ENCODE measurements at regions not wholly inside any gene's neighbourhood (a gene's known extent, or its start where the extent isn't known, plus 50 kb on each side); places are given as distances from the start of the nearest gene placed in this dataset.

DNA sequence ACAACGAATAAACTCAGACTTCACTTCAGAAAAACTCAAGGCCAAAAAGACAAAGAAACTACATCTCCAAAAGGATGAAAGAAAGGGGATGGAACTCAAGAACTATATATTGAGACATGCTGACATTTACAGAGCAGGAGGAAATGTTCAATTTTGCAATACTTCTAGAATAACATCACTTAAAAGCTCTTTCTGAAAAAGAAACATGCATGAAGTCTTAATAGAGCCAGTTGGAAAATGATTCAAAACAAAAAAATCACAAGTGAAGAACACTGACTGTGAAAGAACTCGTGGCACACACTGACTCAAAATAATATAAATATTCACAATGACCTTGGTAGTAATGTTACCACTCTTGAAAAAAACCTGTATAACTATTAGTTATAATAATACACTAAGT lies 267.8 kb upstream of the NREP start:
- no peak for DNase-seq (ENCODE audit: low read depth in 1 of 2, low spot score in 1 of 2)
- TF ChIP-seq POLR2AphosphoS5 (IDR thresholded peaks at IDR 0.05; ENCODE audit: low read depth) (no peak), SPI1 (IDR thresholded peaks at IDR 0.05; ENCODE audit: borderline replicate concordance, low read depth) (no peak), GABPA (IDR thresholded peaks at IDR 0.05; ENCODE audit: low read depth) (no peak)
- TF ChIP-seq, protein P1, sequence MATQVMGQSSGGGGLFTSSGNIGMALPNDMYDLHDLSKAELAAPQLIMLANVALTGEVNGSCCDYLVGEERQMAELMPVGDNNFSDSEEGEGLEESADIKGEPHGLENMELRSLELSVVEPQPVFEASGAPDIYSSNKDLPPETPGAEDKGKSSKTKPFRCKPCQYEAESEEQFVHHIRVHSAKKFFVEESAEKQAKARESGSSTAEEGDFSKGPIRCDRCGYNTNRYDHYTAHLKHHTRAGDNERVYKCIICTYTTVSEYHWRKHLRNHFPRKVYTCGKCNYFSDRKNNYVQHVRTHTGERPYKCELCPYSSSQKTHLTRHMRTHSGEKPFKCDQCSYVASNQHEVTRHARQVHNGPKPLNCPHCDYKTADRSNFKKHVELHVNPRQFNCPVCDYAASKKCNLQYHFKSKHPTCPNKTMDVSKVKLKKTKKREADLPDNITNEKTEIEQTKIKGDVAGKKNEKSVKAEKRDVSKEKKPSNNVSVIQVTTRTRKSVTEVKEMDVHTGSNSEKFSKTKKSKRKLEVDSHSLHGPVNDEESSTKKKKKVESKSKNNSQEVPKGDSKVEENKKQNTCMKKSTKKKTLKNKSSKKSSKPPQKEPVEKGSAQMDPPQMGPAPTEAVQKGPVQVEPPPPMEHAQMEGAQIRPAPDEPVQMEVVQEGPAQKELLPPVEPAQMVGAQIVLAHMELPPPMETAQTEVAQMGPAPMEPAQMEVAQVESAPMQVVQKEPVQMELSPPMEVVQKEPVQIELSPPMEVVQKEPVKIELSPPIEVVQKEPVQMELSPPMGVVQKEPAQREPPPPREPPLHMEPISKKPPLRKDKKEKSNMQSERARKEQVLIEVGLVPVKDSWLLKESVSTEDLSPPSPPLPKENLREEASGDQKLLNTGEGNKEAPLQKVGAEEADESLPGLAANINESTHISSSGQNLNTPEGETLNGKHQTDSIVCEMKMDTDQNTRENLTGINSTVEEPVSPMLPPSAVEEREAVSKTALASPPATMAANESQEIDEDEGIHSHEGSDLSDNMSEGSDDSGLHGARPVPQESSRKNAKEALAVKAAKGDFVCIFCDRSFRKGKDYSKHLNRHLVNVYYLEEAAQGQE (IDR thresholded peaks at IDR 0.05; ENCODE audit: insufficient replicate concordance, low read depth) = no peak
- TF ChIP-seq, protein P2, sequence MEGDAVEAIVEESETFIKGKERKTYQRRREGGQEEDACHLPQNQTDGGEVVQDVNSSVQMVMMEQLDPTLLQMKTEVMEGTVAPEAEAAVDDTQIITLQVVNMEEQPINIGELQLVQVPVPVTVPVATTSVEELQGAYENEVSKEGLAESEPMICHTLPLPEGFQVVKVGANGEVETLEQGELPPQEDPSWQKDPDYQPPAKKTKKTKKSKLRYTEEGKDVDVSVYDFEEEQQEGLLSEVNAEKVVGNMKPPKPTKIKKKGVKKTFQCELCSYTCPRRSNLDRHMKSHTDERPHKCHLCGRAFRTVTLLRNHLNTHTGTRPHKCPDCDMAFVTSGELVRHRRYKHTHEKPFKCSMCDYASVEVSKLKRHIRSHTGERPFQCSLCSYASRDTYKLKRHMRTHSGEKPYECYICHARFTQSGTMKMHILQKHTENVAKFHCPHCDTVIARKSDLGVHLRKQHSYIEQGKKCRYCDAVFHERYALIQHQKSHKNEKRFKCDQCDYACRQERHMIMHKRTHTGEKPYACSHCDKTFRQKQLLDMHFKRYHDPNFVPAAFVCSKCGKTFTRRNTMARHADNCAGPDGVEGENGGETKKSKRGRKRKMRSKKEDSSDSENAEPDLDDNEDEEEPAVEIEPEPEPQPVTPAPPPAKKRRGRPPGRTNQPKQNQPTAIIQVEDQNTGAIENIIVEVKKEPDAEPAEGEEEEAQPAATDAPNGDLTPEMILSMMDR (IDR thresholded peaks at IDR 0.05; ENCODE audit: insufficient read depth, low read length) = no peak
- Histone ChIP-seq H3K27me3 (ENCODE audit: insufficient read depth, poor library complexity, severe bottlenecking) (no peaks in the 10 kb centered on the region), H3K4me3 (replicated peaks; ENCODE audit: insufficient read depth, low read length) (no peak overlapping the region), H3K27ac (replicated peaks) (no peak overlapping the region)

DNA sequence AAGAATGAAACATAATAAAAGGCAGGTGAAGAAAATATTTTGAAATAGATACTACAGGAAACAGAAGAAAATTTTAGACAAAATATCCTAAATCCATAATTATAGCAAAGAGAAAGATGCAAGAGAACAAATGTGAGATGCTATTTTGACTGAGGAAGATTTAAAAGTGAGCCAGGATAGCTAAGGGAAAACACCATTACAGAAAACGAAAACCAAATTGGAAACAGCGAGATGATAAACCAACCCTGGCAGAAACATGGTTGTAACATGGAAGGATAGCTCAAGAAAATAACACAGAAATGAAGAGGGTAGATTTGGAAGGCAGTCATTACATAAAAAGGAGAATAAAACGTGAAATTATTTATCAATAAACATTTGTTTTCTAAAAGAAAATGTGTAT lies 267.2 kb upstream of the NREP start:
- Histone ChIP-seq H3K27ac (replicated peaks) (no peak overlapping the region), H3K4me3 (replicated peaks; ENCODE audit: insufficient read depth, low read length) (no peak overlapping the region), H3K27me3 (ENCODE audit: insufficient read depth, poor library complexity, severe bottlenecking) (no peaks in the 10 kb centered on the region)
- TF ChIP-seq, protein P1 (IDR thresholded peaks at IDR 0.05; ENCODE audit: insufficient replicate concordance, low read depth) = no peak
- TF ChIP-seq POLR2AphosphoS5 (IDR thresholded peaks at IDR 0.05; ENCODE audit: low read depth) (no peak), SPI1 (IDR thresholded peaks at IDR 0.05; ENCODE audit: borderline replicate concordance, low read depth) (no peak)
- DNase-seq (ENCODE audit: low read depth in 1 of 2, low spot score in 1 of 2) = no peak

DNA sequence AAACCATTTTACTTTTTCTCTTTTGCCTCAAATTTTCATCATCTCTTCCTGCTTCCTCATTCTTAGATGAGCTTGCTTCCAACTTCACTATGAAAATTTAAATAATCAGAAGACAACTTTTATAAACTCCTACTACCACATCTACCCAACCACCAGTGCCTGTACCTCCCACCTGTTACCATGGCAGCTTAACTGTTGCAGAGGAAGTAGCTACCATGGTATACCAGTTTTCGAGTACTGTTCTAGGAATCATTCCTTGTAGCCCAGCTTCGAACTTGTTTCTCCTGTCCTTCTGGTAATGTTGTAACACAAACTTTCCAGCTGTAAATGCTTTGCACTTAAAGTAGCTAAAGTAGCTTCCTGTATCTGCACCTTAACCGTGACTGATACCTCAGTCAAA lies 266.8 kb upstream of the NREP start:
- DNase-seq (ENCODE audit: low read depth in 1 of 2, low spot score in 1 of 2) = peak in 1 of 2 experiments; percentile 2
- H3K27me3 ChIP-seq (ENCODE audit: insufficient read depth, poor library complexity, severe bottlenecking) = no peaks in the 10 kb centered on the region
- no peak overlapping the region for H3K27ac ChIP-seq (replicated peaks)
- H3K4me3 ChIP-seq (replicated peaks; ENCODE audit: insufficient read depth, low read length) = no peak overlapping the region
- TF ChIP-seq, protein P1 (IDR thresholded peaks at IDR 0.05; ENCODE audit: insufficient replicate concordance, low read depth) = no peak
- no peak for TF ChIP-seq GABPA (IDR thresholded peaks at IDR 0.05; ENCODE audit: low read depth)

DNA sequence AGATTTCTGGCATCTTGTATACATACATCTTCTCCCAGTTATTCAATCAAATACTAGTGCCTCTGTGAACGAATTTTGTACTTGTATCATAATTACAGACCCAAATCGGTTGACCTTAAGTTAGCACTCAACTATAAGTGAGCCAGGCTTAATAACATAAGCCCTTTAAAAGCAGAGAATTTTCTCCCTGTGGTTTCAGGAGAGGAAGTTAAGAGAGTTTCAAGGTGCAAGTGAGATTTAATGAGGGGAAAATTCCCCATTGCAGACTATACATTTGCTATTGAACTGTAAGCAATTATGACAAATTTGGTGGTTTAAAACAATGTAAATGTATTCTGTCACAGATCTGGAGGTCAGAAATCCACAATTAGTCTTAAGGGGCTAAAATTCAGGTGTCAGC lies 261.9 kb upstream of the NREP start:
- TF ChIP-seq, protein P2 (IDR thresholded peaks at IDR 0.05; ENCODE audit: insufficient read depth, low read length) = no peak
- TF ChIP-seq SPI1 (IDR thresholded peaks at IDR 0.05; ENCODE audit: borderline replicate concordance, low read depth) (no peak), GABPA (IDR thresholded peaks at IDR 0.05; ENCODE audit: low read depth) (no peak), POLR2AphosphoS5 (IDR thresholded peaks at IDR 0.05; ENCODE audit: low read depth) (no peak)
- TF ChIP-seq, protein P1 (IDR thresholded peaks at IDR 0.05; ENCODE audit: insufficient replicate concordance, low read depth) = no peak
- no peak for DNase-seq (ENCODE audit: low read depth in 1 of 2, low spot score in 1 of 2)
- Histone ChIP-seq H3K27ac (replicated peaks) (no peak overlapping the region), H3K4me3 (replicated peaks; ENCODE audit: insufficient read depth, low read length) (no peak overlapping the region), H3K27me3 (ENCODE audit: insufficient read depth, poor library complexity, severe bottlenecking) (no peaks in the 10 kb centered on the region)
